DMS 273 (cell line): ENCODE measurements at regions not wholly inside any gene's neighbourhood (a gene's known extent, or its start where the extent isn't known, plus 50 kb on each side); places are given as distances from the start of the nearest gene placed in this dataset.
"Not testable (repeated sequence)": the region's sequence is repeated elsewhere in the genome, so short reads cannot be mapped to it uniquely, and the experiment has no call there.

ENCODE experiments used
- DNase-seq: peaks from one replicate; lab custom pipeline; 2025; ENCODE audit not compliant: unreplicated experiment; lab: John Stamatoyannopoulos, UW

- DNase-seq: no peak
Observed at GRCh38 chr13:80679423-80679822, 338.5 kb upstream of the SPRY2 start.

- DNase-seq: no peak
Observed at GRCh38 chr13:80677227-80677626, 336.3 kb upstream of the SPRY2 start.

- DNase-seq: not testable (repeated sequence)
Observed at GRCh38 chr13:80675442-80675841, 334.5 kb upstream of the SPRY2 start.

GRCh38 chr13:80671773-80672172, 330.8 kb upstream of the SPRY2 start:
- no peak for DNase-seq

DNA sequence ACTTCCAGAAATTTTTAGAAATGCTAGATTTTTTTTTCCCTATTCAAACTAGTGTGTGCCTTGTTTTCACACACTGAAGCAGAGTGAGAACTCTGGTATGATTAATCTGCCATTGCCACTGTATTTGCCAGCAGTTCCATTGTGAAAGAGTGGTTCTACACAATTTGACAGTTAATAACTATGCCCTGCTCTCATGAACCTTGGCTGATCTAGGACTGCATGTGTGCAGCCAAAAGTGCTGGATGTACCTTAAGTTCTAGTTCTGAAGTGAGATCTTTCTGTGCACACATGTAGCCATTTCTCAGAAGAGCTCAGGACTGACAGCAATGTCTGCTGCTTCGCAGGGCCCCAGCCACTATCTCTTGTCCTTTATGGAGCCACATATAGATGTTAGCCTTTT, 328.2 kb upstream of the SPRY2 start:
- no peak for DNase-seq

- no peak for DNase-seq
Observed at GRCh38 chr13:80668452-80668851, 327.5 kb upstream of the SPRY2 start.

- DNase-seq: no peak
Observed at GRCh38 chr13:80666782-80667552, 326.0 kb upstream of the SPRY2 start.

- DNase-seq: no peak
Observed at GRCh38 chr13:80665792-80666333, 324.9 kb upstream of the SPRY2 start.

GRCh38 chr13:80664950-80665349, 324.0 kb upstream of the SPRY2 start:
- no peak for DNase-seq

DNA sequence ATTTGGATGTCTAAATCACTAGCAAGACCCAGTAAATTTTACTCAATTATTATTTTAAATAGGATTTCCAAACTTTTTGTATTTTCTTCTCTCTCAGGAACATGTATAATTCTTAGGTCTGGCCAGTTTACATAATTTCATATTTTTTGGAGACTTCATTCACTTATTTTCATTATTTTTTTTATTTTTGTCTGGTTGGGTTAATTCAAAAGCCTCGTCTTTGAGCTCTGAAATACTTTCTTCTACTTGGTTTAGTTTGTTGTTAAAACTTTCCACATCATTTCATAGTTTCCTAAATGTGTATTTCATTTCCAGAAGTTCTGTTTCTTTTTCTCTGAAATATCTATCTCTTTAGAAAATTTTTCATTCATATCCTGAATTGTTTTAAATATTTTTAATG, 322.9 kb upstream of the SPRY2 start:
- no peak for DNase-seq

DNA sequence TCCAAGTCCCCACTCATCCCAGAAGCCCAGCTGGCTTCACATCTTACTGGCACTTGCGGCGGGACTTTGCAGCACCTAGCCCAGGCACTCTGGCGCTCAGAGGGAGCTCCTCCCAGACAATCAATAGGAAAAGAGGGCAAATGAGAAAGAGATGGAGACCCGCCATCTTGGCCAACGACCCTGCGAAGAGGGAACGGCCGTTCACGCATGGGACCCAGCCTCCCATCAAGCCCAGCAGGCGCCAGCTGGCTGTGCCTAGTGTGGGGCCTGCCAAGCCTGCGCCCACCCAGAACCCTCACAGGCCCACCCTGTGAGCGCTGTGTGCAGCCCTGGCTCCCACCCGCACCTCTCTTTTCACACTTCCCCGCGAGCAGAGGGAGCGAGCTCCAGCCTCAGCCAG, 317.8 kb upstream of the SPRY2 start:
- DNase-seq: no peak

DNA sequence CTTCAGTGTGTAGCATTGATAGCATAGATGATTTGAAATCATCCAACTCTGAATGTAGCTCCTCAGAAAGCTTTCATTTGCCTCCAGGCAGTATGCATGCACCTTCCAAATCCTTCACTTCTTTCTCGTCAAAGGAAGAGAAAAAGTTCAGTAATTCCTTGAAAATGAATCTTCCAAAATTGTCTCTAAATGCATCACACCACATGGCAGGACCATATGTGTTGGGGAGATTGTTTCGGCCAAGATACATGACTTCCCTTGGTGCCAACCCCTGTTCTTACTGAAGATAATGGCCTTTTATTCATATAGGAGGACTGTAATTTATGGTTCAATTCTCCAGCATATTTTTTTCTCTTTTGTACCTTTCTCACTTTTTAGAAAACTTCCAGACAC, 315.6 kb upstream of the SPRY2 start:
- no peak for DNase-seq

GRCh38 chr13:80655778-80656511, 315.0 kb upstream of the SPRY2 start:
- peak; percentile 4 for DNase-seq

DNA sequence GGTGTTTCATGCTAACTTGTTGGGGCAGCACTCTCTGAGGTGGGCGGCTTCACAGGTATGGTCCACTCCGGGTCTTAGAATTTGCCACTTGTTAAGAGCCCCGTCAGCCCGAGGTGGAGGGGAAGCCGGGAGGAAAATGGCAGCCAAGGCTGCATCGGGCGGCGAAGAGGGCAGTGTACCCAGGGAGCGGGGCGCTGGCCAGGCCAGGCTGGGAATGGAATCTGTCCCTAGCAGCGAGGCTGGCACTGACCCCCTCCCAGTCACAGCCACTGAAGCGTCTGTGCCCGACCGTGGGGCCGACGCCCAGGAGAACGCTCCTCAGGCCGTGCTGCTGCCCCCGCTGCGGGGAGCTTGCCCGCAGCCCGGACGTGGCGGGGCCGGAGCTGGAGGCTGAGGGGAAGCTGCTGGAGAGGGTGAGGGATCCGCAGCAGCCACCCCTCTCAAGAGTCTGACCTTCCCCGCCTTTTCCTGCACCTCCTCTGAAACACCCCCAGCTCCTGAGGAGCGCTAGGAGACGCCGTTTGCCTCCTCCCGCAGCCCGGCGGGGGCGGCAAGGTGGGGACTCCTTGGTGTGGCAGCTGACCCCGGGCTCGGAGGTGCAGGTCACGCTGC, 313.8 kb upstream of the SPRY2 start:
- no peak for DNase-seq

GRCh38 chr13:80649274-80649673, 308.3 kb upstream of the SPRY2 start:
- DNase-seq: no peak

DNA sequence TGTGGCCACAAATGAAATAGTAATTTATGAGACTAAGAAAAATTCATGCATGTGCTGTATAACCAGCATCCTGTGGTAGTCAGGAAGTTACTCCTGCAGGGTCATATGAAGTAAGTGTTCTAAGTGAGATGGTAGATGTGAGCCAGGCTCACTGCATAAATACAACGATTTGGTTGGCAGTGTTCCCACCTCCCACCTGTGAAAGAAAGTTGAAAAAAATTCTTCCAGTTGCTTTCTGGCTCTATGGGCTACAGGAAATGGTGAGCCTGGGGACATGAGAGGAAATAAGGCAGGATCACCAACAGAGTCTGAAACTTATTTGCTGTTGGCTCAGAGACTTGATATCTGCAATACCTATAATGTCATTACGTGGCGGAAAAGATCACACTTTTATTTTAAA, 301.7 kb upstream of the SPRY2 start:
- no peak for DNase-seq

- no peak for DNase-seq
Observed at GRCh38 chr13:80633251-80633650, 292.3 kb upstream of the SPRY2 start.

DNA sequence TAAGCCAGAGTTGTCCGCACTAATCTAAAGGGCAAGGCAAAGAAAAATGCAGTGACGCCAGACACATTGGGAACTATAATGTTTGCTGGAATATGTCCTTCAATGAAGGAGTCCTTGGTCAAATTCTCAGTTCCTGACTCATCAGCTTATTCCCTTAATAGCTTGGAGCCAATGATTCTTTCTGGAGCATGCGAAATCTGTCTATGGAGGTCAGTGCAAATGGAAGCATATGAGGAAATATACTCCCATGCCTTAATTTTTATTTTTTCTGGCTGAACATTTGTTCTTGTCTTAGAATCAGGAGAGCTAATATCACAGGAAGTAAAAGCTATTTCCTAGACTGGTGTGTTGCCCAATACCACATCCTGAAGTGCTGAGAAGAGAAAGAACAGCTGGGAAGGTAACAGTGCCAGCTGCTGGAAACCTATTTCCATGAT, 289.8 kb upstream of the SPRY2 start:
- peak; percentile 5 for DNase-seq

DNA sequence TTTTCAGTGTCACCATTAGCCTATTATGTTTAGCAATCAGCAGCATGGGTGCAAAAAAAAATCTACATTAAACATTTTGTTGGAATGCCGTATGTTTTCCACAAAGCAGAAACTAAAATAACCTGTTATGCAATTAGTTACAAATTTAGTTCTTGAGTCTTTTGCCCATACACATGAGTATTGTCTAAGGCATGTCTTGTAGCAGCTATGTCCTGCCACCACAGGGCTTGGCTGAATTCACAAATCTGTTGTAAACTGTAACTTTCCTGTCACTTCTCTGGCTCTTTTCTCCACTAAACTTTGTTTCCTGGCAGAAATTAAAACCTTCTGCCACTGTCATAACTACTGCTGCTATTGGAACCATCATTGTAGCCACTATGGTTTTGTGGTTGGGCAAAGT, 277.9 kb upstream of the SPRY2 start:
- DNase-seq: no peak

- no peak for DNase-seq
Observed at GRCh38 chr13:80612804-80613203, 271.9 kb upstream of the SPRY2 start.

GRCh38 chr13:80611310-80611709, 270.4 kb upstream of the SPRY2 start:
- no peak for DNase-seq

GRCh38 chr13:80605716-80606115, 264.8 kb upstream of the SPRY2 start:
- DNase-seq: no peak
